Thyroid gland (tissue), 4 donors: ENCODE measurements at regions not wholly inside any gene's neighbourhood (a gene's known extent, or its start where the extent isn't known, plus 50 kb on each side); places are given as distances from the start of the nearest gene placed in this dataset.

Experiments used
- POLR2A ChIP-seq, 2 donors: fragments of 450-650 bp; IDR thresholded peaks; one replicate each; pipeline ENCODE4 v1.6.1; 2017; ENCODE audit warnings: antibody characterized with exemption in 2 of 2, mild to moderate bottlenecking in 2 of 2, moderate library complexity in 1 of 2
- TF ChIP-seq, protein P1 (sequence below), 6 experiments: fragments of 200-600 bp in 3 of 6; fragments of 450-650 bp in 3 of 6; sonication (generic) in 3 of 6; IDR thresholded peaks; one replicate each; pipeline ENCODE4 v1.5.1; 2016 to 2019; ENCODE audit warnings: antibody characterized with exemption in 6 of 6, mild to moderate bottlenecking in 2 of 6, inconsistent platforms in 1 of 6, moderate library complexity in 1 of 6

DNA sequence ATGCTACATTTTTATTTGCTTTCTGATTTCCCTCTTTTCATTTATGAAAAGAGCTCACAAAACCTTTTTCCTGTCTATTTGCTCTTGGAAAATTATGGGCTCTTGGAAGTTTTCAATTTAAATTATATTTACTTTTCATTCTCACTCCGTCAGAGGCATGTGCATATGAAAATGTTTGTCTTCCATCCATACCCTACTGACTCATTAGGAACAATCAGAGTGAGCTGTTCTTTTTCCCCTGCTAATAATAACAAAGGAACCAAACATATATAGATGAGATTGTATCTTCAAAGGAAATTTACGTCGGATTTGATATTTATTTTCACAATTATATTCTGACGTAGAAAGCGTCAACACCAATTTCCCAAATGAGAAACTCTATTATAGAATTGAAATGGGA lies 1101.2 kb downstream of the TSN start:
- TF ChIP-seq, protein P1, sequence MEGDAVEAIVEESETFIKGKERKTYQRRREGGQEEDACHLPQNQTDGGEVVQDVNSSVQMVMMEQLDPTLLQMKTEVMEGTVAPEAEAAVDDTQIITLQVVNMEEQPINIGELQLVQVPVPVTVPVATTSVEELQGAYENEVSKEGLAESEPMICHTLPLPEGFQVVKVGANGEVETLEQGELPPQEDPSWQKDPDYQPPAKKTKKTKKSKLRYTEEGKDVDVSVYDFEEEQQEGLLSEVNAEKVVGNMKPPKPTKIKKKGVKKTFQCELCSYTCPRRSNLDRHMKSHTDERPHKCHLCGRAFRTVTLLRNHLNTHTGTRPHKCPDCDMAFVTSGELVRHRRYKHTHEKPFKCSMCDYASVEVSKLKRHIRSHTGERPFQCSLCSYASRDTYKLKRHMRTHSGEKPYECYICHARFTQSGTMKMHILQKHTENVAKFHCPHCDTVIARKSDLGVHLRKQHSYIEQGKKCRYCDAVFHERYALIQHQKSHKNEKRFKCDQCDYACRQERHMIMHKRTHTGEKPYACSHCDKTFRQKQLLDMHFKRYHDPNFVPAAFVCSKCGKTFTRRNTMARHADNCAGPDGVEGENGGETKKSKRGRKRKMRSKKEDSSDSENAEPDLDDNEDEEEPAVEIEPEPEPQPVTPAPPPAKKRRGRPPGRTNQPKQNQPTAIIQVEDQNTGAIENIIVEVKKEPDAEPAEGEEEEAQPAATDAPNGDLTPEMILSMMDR (IDR thresholded peaks at IDR 0.05) = no peak
- TF ChIP-seq POLR2A (IDR thresholded peaks at IDR 0.05) = no peak
